ENCODE measurements at regions not wholly inside any gene's neighbourhood (a gene's known extent, or its start where the extent isn't known, plus 50 kb on each side); places are given as distances from the start of the nearest gene placed in this dataset.

DNA sequence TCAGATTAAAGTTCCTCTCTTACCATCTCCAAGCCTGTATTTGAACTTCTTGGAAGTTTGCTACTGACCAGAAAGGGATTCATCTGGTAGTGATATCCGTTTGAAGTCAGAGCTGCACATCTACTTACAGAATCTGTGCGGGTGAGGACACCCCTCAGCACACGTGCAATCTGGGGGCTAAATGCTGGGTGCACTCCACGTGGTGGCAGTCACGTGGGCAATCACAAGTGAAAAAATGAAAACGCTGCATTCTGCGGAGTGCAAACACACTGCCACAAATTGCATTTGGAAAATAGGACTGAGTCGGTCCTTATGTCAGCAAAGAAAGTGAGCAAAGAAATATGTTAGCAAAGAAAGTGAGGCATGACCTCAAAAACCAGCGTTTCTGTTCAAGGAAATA lies 76.1 kb upstream of the GYPC start:
- DNase-seq (ENCODE audit: low read depth), result no peak

GRCh38 chr2:126586317-126586716 lies 69.6 kb upstream of the GYPC start:
- DNase-seq (ENCODE audit: low read depth), result no peak

GRCh38 chr2:126599062-126599461 lies 56.9 kb upstream of the GYPC start:
- no peak for DNase-seq (ENCODE audit: low read depth)

GRCh38 chr2:126600742-126601141 lies 55.2 kb upstream of the GYPC start:
- no peak for DNase-seq (ENCODE audit: low read depth)

DNA sequence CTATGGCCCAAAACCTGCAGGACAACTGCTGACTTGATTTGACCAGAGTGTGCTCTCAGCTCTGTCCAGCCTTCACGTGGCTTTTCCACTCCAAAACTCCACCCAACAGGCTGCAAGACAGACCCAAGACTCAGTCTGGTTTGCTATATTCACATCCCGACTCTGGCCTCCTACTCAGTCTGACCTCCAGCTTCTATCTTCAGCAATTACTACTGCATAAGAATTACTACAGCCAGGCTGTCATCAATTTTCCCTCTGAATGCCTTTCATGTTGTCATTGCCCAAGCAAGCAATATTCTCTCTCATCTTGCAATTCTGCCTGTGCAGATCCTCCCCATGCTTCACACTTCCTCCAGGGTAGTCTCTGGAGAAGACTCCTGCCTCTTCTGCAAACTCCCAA lies 53.6 kb upstream of the GYPC start:
- no peak for DNase-seq (ENCODE audit: low read depth)
